ENCODE measurements at regions not wholly inside any gene's neighbourhood (a gene's known extent, or its start where the extent isn't known, plus 50 kb on each side); places are given as distances from the start of the nearest gene placed in this dataset.

- H3K27ac ChIP-seq: no peak overlapping the region
- no peak for TF ChIP-seq ZFX (IDR thresholded peaks at IDR 0.05; ENCODE audit: borderline replicate concordance)
- no peak for TF ChIP-seq CTCF (IDR thresholded peaks at IDR 0.05)
Measured at GRCh38 chr22:49642331-49642730, 185.3 kb downstream of the BRD1 start.

- no peak overlapping the region for H3K27ac ChIP-seq
- TF ChIP-seq ZFX (IDR thresholded peaks at IDR 0.05; ENCODE audit: borderline replicate concordance) (no peak), CTCF (IDR thresholded peaks at IDR 0.05) (no peak)
Measured at GRCh38 chr22:49641770-49642313, 185.8 kb downstream of the BRD1 start.

GRCh38 chr22:49640366-49641095, 187.1 kb downstream of the BRD1 start:
- no peak overlapping the region for H3K27ac ChIP-seq
- no peak for TF ChIP-seq CTCF (IDR thresholded peaks at IDR 0.05)
- TF ChIP-seq ZFX (IDR thresholded peaks at IDR 0.05; ENCODE audit: borderline replicate concordance): no peak

GRCh38 chr22:49639956-49640355, 187.7 kb downstream of the BRD1 start:
- no peak overlapping the region for H3K27ac ChIP-seq
- TF ChIP-seq CTCF (IDR thresholded peaks at IDR 0.05) (no peak), ZFX (IDR thresholded peaks at IDR 0.05; ENCODE audit: borderline replicate concordance) (no peak)

- H3K27ac ChIP-seq: no peak overlapping the region
- no peak for TF ChIP-seq CTCF (IDR thresholded peaks at IDR 0.05)
Measured at GRCh38 chr22:49638788-49639187, 188.9 kb downstream of the BRD1 start.

GRCh38 chr22:49638001-49638400, 189.7 kb downstream of the BRD1 start:
- TF ChIP-seq ZFX (IDR thresholded peaks at IDR 0.05; ENCODE audit: borderline replicate concordance): no peak
- TF ChIP-seq CTCF (IDR thresholded peaks at IDR 0.05): no peak
- no peak overlapping the region for H3K27ac ChIP-seq

GRCh38 chr22:49637255-49637760, 190.4 kb downstream of the BRD1 start:
- no peak overlapping the region for H3K27ac ChIP-seq
- TF ChIP-seq ZFX (IDR thresholded peaks at IDR 0.05; ENCODE audit: borderline replicate concordance) (no peak), CTCF (IDR thresholded peaks at IDR 0.05) (no peak)
